ENCODE measurements at regions not wholly inside any gene's neighbourhood (a gene's known extent, or its start where the extent isn't known, plus 50 kb on each side); places are given as distances from the start of the nearest gene placed in this dataset.
"Not testable (repeated sequence)": the region's sequence is repeated elsewhere in the genome, so short reads cannot be mapped to it uniquely, and the experiment has no call there.

DNA sequence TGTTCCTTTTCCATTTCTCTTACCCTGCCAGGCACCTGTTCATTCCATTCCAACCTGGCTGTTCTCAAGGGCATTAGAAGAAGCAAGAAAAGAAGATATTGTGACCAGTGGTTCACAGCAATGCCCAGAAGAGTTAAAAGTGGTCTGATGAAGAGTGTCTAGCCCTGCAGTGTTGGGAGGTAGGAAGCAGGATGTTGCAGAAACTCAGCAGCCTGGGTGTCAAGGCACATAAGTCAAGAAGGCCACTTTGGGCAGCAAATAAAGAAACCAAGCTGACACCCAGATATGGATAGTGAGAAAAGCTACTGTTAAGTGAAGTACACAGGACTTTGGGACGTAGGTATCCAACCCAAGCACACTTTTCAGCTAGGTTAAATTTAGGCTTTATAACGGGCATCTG is 199.9 kb upstream of the SATB1 start:
- DNase-seq (ENCODE audit: low spot score): no peak

DNA sequence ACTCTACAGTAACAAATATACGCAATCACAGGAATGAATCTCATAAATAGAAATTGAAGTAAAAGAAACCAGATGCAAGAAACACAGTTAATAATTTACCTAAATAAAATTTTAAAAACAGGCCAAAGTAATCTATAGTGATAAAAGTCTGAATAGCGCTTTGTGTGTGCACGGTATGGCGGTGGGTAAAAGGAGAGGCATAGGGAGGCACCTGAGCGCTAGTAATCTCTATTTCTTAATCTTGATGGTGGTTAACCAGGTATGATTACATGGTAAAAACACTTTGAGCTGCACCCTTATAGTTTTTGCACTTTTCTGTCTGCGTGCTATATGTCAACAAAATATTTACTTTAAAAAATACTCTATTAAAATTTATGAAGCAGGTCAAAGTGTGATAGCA is 198.1 kb upstream of the SATB1 start:
- DNase-seq (ENCODE audit: low spot score): no peak

DNA sequence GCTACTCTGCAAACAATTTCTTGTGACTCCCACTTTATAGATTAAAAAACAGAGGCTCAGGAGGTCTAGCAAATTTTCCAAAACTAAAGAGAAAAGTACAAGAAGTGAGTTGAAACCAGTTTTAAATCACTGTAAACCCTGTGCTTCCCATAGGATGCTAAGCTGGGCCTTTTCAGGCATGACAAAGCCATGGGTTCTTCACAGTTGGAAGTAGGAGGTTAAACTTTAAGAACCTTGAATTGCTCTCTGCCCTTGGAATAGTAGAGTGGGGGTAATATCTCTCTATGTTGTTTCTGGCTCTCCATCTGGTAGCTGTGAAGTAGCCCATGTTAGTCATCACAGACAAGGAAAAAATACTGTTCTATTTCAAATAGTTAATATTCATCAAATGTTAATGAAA is 193.6 kb upstream of the SATB1 start:
- no peak for DNase-seq (ENCODE audit: low spot score)

DNA sequence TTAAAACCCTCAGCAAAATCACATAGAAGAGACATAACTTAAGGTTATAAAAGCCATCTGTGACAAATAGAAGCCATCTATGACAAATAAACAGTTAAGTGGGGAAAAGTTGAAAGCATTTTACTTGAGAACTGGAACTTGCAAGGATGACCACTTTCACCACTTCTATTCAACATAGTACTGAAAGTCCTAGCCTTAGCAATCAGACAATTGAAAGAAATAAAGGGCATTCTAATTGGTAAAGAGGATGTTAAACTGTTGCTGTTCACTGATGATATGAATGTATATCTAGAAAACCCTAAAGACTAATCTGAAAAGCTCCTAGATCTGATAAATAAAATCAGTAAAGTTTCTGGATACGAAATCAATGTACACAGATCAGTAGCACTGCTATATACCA is 186.9 kb upstream of the SATB1 start:
- DNase-seq (ENCODE audit: low spot score): no peak

DNA sequence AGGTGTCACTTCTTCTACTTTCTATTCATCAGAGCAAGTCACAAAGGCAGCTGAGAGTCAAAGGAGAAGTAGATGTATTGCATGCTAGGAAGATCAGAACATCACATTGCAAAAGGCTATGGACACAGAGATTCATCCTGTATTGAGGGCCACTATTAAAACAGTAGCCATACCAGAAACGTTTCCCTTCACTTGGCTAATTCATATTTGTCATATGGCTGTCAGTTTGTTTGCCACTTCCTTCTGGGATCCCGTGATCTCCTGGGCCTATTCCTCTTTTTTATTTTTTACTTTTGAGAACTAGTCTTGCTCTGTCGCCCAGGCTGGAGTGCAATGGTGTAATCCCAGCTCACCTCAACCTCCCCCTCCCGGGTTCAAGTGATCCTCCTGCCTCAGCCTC is 184.0 kb upstream of the SATB1 start:
- DNase-seq (ENCODE audit: low spot score): no peak

DNA sequence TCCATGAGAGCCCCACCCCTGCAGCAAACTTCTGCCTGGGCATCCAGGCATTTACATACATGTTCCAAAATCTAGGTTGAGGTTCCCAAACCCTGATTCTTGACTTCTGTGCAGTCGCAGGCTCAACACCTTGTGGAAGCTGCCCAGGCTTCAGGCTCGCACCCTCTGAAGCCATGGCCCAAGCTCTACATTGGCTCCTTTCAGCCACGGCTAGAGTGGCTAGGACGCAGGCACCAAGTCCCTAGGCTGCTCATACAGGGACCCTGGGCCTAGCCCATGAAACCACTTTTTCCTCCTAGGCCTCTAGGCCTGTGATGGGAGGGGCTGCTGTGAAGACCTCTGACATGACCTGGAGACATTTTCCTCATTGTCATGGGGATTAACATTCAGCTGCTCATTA is 172.8 kb upstream of the SATB1 start:
- DNase-seq (ENCODE audit: low spot score): no peak

DNA sequence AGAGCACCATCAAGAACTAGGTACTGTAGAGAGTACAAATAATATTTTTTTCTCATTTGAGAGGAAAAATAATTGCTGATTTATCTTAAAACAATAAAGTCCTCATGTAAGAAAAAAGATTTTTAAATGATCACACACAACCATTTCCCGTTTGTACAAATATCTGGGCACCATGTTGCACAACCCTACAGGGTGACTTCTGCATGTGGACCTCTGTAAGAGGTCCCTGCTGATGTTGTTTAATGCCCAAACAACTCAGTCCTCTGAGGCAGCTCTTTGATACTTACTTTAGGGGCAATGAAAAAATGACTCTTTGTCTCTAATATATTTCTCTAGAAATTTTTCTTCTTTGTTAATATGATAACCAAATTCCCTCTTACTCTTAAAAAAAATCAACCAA is 168.1 kb upstream of the SATB1 start:
- DNase-seq (ENCODE audit: low spot score): no peak

DNA sequence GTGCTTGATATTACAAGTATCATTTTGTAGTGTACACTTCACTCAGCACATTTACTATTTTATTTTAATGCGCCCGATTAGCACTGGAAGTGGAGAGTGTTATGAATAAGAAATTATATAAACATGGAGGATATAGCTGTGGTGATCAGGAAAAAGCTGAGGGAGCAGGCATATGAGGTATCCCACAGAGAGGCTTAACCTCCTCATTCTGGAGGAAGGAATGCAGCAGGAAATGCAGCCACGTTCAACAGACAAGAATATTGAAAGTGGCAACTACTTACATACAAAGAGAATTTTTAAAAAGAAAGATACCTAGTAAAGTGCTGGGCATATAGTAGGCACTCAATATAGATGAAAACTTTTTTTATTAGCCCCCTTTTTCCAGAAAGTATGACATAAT is 166.0 kb upstream of the SATB1 start:
- no peak for DNase-seq (ENCODE audit: low spot score)

DNA sequence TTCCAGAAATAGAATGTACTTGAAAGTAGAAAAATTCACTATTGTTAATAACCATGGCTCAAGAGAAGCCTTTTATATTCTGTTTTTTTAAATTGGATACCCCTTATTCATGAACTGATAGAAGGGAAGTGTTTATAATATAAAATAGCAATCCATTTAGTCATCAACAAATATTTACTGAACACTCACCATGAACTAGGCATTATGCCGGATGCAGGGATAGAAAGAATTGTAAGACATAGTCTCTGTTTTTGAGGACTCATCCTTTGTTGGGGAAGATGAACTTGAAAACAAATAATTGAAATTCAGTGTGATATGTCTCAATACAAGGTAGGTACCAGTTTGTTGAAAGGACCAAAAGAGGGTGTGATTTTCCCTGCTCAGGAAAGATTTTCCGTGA is 160.9 kb upstream of the SATB1 start:
- peak; percentile 6 for DNase-seq (ENCODE audit: low spot score)

DNA sequence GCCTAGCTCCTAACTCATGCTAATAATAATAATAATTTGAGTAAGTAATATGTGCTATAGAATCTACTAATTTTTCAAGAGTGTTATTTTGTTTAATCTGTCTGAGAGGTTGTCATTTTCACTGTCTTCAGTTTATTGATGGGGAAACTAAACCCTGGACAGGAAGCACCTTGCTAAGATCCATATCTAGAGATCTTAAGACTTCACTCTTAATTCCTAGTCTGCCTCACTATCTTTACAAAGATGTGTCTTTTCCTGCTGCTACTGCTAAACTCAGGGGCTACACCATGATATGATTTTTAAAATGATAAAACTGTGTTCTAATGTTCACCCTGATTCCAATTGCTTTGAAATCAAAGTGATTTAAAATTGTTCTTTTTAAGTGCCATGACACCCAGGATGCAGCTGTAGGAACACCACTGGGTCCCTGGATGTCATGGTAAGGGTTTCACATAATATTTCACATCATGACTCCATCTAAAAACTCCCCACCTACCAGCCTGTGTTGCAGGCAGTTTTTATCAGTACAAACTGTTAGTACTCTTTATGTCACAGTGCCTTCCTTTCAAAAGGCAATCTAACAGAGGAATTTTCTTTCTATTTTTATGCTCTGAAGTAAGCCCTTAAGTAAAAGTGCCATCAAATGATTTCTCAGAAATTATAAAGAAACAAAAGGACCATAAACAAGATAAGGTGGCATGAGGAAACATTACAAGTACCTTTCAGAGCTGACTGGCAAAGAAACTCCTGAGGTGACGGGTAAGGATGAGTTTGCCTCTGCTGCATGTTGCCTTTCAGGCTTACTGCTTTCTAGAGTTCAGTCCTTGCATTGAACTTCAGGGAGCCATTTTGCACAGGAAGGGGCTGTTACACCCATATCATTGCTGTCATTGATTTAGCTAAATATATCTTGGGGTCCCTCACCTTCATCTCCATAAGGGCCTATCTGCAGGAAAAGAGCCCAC is 160.1 kb upstream of the SATB1 start:
- DNase-seq (ENCODE audit: low spot score): no peak

DNA sequence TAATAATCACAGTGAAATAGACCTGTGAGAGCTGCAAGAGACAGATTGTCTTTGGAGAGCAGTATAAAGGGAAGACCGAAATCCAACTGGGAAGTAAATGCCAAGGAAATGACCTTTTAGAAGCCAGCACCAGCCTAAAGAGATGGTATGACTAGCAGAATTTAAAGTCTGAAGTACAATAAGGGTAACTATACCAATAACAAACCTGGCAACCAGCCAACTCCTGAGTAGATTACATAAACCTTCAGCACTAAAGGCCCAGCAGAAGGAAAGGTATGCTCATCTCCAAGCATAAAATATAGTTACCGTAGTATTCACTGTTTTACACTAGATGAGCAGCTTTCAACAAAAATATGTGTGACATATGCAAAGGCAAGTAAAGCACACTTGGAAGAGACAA is 155.1 kb upstream of the SATB1 start:
- no peak for DNase-seq (ENCODE audit: low spot score)

DNA sequence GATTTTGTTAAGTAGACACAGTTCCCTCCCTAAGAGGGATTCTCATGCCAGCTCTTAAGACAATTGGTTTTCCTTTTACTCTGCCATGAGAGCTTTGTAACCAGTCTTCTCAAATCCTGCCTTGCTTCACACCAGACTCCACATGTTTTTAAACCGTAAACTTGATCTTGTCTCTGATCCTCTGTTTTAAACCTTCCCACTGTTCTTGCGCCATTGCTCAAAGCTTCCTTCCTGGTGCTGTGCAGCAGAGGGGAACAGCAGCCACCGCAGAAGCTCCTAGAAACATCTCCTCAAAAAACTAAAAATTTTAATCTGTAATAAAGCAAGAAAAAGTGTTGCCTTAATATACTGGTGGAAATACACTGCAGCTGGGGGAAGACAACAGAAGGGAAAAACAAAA is 154.5 kb upstream of the SATB1 start:
- DNase-seq (ENCODE audit: low spot score): no peak

DNA sequence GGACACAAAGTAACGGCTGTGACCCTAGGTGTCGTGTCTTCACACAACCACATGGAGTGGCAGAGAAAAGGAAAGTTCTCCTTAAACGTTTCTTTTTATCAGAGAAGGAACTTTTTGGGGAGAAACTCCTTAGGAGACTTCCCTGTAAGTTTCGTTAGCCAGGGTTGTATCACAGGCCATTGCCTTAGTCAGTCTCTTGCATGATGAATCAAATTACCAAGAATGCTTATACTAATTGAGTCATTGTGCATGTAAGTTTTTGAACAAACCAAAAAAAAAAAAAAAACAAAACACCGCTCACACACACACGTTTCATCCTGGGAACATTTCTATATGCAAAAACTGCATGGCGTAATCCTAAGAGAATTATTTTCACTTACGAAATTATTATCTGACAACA is 150.4 kb upstream of the SATB1 start:
- no peak for DNase-seq (ENCODE audit: low spot score)

DNA sequence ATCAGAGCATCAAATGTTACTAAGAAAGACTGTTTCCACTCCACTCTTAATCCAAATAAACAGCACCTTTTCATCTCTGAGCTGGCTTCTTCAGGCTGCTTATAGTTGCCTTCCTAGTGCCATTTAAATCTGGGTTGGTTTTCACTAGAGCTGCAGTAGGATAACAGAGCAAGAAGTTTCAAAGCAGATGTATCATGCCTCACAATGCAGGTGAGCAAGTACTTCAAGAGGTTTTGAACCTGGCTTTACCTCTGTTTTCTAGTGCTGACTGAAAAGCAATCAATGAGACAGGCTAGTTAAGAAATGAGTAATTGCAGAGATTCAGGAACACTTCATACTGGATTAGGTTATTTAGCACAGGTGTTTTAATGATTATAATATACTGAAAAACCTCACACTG is 147.7 kb upstream of the SATB1 start:
- no peak for DNase-seq (ENCODE audit: low spot score)

DNA sequence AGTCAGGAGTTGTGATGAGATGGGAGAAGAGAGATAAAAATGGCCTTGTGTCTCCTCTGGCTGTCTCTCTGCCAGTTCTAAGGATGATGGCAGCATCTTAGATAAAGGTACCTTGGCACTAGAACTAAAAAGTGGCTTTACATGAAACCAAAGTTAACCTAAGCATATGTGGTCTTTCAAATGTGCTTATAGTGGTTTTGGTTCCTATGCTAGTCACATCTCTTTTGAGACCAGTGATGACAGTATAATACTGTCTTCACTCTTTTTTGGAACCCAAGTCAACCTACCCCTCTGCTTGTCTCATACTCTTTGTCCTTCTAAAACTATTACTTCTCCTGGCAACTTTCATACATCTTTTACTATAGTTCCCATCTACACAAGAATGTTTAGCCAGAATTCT is 142.2 kb upstream of the SATB1 start:
- no peak for DNase-seq (ENCODE audit: low spot score)

DNA sequence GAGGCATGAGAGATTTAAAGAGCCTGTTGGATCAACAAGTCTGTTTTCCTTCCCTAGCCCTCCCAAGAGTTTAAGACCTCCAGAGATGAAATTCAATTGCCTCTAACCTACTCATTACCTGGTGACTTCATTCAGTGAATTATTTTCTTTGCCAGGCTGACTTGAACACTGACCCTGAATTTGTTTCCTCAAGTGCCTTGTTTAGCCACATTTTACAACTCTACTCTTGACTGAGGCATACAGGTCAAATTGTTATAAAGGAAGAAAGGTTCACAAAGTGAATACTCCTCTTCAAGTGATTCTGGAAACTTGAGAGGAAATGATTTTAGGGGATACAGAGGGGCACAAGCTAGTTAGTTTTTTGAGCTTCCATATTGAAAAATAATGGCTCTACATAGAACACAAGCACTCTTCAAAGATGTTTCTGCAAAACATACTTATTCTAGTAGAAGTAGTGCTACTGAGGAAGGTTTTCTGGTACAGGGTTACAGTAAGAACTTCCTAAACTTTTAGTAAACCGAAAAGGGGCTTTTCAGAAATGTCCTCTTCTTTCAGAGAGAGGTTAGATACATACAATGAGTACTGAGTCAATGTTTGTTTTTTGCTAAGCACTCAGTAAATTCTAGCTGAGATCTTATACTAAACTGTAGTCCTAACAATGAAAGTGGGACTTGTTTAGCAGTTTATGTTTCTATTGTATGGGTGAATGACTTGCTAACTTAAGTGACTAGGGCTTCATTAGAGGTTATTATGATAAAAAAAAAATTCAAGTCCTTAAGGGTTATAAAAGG is 137.4 kb upstream of the SATB1 start:
- DNase-seq (ENCODE audit: low spot score): no peak

DNA sequence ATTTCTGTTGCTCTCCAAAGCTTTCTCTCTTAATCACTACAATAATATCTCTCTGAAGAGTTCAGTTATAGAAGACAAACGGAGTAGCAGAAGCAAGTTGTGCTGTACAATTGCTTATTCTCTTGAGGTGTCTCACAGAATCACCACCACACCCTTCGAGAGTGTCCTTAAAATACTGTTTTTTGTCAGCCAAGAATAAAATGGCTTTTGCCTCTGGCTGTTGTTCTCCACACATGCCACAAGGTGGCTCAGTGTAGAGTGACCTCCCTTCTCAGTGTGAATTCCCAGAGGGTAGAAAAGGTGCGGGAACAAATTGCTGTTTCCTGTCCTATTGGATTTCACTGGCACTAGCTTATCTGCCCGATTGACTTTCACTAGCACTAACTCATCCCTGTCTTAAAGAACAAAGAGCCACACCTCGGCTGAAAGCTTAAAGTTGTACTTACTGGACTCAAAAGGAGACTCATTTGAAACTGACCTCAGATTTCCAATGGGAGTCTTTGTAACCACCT is 134.2 kb upstream of the SATB1 start:
- peak; percentile 61 for DNase-seq (ENCODE audit: low spot score)

DNA sequence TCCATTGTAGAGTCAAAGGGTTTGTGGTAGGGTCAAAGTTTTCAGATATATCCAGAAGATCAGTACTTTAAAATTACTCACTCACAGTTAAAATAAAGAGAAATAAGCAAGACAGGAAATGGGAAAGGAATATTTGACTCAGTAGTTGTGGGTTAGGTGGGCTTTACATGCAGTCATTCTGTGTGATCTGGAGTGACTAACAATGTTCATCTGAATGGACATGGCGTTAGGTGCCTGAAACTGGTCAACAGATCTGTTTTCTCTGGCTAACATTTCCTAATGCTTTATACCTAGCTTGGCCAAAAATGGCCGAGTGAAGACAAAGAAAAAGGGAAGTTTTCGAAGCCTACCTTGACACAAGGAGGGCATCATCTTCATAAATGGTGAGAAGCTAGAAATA is 133.4 kb upstream of the SATB1 start:
- no peak for DNase-seq (ENCODE audit: low spot score)

DNA sequence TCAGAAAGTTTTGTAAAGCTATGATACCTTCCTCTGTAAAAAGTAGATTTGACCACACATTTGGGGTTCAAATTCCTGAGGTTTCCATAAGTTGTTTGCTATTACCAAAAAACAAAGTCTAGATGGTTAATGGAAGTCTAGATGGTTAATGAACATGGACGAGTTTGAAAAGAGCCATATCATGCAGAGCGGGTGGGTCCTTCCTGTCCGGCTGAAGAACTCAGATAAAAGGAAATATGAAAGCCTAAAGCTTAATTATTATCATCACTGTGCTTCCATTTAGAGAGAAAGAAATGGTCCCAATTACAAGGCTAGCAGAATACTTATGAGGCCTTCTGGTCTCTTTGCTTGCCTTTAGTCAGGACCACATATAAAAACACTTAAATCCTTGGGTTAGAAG is 132.1 kb upstream of the SATB1 start:
- no peak for DNase-seq (ENCODE audit: low spot score)

DNA sequence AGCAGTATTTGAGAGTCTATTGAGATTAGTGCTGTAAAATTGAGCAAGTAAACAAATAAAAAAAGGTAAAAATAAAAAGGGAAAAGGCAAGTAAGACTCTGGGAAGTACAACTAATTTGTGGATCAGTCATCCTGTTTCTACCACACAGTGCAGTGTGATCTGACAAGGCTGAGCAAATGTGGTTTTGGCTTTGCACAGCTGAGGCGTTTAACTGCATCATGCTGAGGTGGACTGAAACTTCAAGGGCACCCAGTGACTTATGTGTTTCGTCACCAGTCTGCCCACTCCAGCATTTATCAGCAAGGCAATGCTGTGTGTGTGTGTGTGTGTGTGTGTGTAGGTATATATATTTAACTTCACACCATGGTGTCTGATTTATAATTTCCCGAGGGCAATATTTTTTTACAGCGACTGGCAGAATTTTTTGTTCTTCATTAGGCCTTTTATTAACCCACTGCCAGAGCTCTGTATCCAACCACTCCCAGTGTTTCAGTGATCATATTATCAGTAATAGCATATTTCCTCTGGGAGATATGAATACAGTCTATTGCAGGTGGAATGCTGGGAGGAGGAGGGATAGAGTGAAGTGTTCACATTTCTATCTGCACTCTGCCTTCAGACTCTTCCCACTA is 131.5 kb upstream of the SATB1 start:
- peak; percentile 53 for DNase-seq (ENCODE audit: low spot score)

DNA sequence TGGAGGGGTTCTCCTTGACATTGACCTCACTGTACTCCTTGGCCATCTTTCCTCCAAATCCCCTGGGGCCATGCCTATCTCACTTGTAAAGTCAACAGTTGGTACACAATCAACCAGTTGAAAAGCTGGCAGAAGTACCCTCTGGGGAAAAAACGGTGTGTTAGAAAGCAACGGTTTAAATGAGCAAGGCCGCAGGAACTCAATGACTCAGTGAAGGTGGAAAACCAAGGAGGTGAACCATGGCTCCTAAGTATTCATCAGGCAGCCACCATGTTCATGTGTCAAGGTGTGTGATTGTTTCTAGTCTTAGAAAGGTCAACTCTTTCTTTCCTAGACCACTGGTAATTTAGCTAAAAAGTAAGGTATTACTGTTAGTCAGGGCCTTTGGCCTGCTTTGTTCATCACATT is 130.9 kb upstream of the SATB1 start:
- DNase-seq (ENCODE audit: low spot score): no peak

DNA sequence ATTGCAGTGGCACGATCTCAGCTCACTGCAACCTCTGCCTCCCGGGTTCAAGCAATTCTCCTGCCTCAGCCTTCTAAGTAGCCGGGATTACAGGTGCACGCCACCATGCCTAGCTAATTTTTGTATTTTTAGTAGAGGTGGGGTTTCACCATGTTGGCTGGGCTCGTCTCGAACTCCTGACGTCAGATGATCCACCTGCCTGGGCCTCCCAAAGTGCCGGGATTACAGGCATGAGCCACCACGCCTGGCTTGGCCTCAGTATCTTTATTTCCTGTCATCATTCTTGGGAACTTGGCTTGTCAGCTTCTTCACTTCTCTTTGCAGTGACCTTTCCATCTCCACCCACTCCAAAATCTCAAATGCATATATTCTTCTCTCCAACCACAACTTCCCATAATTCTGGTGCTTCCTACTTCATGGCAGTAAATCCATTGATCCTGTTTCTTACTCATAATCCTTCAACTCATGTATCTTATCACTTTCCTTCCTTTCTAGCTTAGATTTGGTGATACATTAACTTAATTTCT is 127.5 kb upstream of the SATB1 start:
- DNase-seq (ENCODE audit: low spot score): not testable (repeated sequence)
